Neutrophil (primary cell): ENCODE measurements at regions not wholly inside any gene's neighbourhood (a gene's known extent, or its start where the extent isn't known, plus 50 kb on each side); places are given as distances from the start of the nearest gene placed in this dataset.

Experiments used
- H3K27ac ChIP-seq: fragments of 200-600 bp; sonication (generic); 2 replicates; pipeline ENCODE4 v1.5.1; 2016; ENCODE audit warnings: mild to moderate bottlenecking, moderate library complexity
- H3K27me3 ChIP-seq: fragments of 200-600 bp; sonication (generic); 2 replicates; pipeline ENCODE4 v1.6.0; 2016; ENCODE audit warnings: mild to moderate bottlenecking
- H3K36me3 ChIP-seq: fragments of 200-600 bp; sonication (generic); 2 replicates; pipeline ENCODE4 v1.5.1; 2017
- H3K4me1 ChIP-seq, 2 experiments: fragments of 200-600 bp in 1 of 2; sonication (generic) in 1 of 2; 1 replicate in 1 of 2; 2 replicates in 1 of 2; pipeline versions ENCODE4 v1.5.1 to v1.6.1; 2013 to 2016; ENCODE audit warnings: low read depth in 1 of 2, low read length in 1 of 2, mild to moderate bottlenecking in 1 of 2, moderate library complexity in 1 of 2; ENCODE audit not compliant: control insufficient read depth in 1 of 2, insufficient read depth in 1 of 2
- H3K4me3 ChIP-seq, 2 experiments: fragments of 200-600 bp in 1 of 2; sonication (generic) in 1 of 2; 1 replicate in 1 of 2; 2 replicates in 1 of 2; pipeline ENCODE4 v1.5.1; 2013 to 2016; ENCODE audit warnings: low read depth in 1 of 2, low read length in 1 of 2, mild to moderate bottlenecking in 1 of 2, moderate library complexity in 1 of 2
- H3K9me3 ChIP-seq: fragments of 200-600 bp; sonication (generic); 2 replicates; pipeline ENCODE4 v1.5.1; 2016
- TF ChIP-seq, protein P1 (sequence below): fragments of 200-600 bp; sonication (generic); IDR thresholded peaks from 2 replicates; pipeline ENCODE4 v1.5.1; 2016; ENCODE audit warnings: antibody characterized with exemption

DNA sequence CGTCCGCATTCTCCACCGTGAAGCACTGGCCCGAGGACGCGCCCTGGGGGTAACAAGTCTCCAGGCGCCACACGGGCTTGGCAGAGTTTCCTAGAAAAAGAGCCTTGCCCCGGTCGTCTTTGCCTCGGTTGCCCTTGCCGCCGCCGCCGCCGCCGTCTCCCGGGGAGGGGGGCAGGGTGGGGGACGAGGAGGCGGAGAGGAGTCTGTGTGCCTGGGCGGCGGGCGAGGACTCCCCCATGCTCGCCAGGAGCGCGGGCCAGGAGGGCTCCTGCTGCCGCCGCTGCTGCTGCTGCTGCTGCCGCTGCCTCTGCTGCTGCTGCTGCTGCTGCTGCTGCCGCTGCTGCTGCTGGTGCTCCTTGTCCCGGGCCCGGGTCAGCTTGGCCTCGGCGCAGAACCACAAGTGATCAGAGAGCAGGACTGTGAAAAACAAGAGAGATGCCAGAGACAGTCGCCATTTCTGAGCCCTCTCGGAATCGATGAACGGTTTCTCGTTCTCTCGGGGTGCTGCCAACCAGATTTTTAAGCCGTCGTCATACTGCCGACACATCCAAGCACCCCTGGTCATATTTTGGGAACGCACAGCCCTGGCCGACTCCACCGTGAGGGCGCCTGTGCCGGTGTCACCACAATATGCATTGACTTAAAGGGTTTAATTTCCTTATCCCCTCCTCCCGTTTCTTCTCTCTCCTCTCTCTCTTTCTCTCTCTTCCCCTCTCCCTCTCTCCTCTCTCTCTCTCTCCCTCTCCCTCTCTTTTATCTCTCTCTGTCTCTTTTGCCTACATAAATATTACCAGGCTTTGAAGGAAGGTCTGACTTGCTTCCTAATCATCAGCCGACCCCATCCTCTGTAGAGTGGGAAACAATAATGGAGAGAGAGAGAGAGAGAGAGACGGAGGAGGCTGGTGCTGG lies 349.1 kb downstream of the LIG4 start:
- H3K9me3 ChIP-seq: no peaks in the 10 kb centered on the region
- H3K4me1 ChIP-seq: no peaks in the 10 kb centered on the region
- no peak overlapping the region for H3K4me3 ChIP-seq
- TF ChIP-seq, protein P1, sequence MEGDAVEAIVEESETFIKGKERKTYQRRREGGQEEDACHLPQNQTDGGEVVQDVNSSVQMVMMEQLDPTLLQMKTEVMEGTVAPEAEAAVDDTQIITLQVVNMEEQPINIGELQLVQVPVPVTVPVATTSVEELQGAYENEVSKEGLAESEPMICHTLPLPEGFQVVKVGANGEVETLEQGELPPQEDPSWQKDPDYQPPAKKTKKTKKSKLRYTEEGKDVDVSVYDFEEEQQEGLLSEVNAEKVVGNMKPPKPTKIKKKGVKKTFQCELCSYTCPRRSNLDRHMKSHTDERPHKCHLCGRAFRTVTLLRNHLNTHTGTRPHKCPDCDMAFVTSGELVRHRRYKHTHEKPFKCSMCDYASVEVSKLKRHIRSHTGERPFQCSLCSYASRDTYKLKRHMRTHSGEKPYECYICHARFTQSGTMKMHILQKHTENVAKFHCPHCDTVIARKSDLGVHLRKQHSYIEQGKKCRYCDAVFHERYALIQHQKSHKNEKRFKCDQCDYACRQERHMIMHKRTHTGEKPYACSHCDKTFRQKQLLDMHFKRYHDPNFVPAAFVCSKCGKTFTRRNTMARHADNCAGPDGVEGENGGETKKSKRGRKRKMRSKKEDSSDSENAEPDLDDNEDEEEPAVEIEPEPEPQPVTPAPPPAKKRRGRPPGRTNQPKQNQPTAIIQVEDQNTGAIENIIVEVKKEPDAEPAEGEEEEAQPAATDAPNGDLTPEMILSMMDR: no peak
- peaks cover 73% of the 10 kb centered on the region for H3K27me3 ChIP-seq
- H3K27ac ChIP-seq: no peak overlapping the region
- no peaks in the 10 kb centered on the region for H3K36me3 ChIP-seq

DNA sequence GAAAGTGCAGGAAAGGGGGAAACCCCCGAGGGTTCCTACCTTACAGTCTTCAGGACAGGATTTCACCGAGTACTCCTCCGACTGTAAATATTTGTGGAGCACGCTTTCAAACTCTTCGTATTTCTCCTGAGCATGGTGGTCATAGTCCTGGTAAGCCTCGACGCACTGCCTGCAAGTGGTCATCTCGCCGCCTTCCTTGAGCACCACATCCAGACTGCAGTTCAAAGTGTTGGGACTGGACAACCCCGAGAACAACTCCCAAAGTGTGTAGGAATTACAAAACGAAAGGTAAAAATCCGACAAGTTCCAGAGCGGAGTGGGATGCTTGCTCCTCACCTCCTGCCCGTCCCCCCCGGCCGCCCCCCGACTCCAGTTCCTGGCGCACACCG lies 349.7 kb downstream of the LIG4 start:
- Histone ChIP-seq H3K9me3 (no peaks in the 10 kb centered on the region), H3K27ac (no peak overlapping the region), H3K4me3 (no peak overlapping the region), H3K4me1 (no peaks in the 10 kb centered on the region), H3K36me3 (no peaks in the 10 kb centered on the region), H3K27me3 (peaks cover 66% of the 10 kb centered on the region)
- TF ChIP-seq, protein P1: no peak

DNA sequence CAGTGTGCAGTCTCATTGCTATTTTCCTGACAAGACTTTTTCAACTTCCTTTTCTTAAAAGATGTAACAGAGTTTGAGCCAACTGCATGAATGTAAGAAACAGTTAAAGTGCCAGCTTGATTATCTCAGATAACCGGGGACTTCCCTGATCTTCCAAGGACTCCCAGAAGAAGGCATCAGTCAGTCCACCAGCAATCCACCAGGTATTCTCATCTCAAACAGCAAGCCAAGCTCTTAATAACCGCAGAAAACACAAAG lies 350.1 kb downstream of the LIG4 start:
- no peaks in the 10 kb centered on the region for H3K9me3 ChIP-seq
- no peaks in the 10 kb centered on the region for H3K36me3 ChIP-seq
- no peak overlapping the region for H3K4me3 ChIP-seq
- no peaks in the 10 kb centered on the region for H3K4me1 ChIP-seq
- TF ChIP-seq, protein P1: no peak
- H3K27ac ChIP-seq: no peak overlapping the region
- H3K27me3 ChIP-seq: peaks cover 62% of the 10 kb centered on the region

DNA sequence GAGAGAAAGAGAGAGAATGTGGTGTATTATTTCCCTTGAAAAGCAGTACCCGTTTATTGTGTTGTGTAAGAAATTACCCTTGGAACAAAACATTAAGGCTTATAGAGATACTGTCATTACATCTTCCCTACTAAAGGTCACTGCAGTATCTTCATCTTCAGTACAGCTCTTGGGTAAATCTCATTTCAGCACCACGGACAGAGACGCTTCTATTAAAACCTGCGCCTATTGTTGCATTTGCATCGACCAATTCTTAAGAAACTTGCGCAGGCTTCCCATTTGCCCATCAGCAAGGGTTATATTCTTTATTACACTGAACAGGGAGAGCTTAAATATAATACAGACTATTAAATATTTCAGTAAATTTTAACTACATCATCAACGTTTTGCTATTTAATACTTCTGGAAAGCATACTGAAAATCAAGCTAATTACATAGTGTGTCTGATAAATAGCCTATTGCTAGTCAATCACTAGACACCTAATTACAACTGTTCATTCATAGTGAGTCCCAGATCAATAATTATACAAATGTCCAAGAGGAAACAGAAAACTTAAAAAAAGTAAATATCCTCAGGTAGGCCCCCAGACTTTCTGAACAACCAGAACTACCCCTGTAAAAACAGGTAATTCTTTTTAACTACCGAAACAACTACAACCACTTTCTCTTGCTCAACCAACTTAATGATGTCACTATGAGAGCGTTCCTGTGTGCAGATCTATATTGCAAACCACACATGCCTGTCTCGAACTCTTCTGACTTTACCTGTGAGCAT lies 350.6 kb downstream of the LIG4 start:
- Histone ChIP-seq H3K27ac (no peak overlapping the region), H3K9me3 (no peaks in the 10 kb centered on the region), H3K36me3 (no peaks in the 10 kb centered on the region), H3K4me1 (no peaks in the 10 kb centered on the region), H3K4me3 (no peak overlapping the region), H3K27me3 (peaks cover 57% of the 10 kb centered on the region)
- TF ChIP-seq, protein P1: no peak

DNA sequence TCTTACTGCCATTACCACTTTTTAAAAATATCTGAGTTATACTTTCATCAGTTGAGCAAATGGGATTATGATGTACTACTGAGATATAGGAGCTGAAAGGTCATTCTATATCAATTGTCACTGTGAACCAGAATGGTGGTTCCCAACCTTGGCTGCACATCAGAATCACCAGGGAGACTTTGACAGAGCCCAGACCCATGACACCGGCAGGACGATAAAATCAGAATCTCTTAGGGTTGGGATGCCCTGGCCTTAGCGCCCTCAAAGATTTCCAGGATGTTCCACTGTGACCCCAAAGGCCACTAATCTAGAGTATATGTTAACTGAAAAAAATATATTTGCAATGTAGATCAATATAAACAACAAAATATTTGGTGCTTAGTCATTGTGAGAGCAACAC lies 355.1 kb downstream of the LIG4 start:
- Histone ChIP-seq H3K36me3 (no peaks in the 10 kb centered on the region), H3K27me3 (peaks cover 13% of the 10 kb centered on the region), H3K27ac (no peak overlapping the region), H3K9me3 (no peaks in the 10 kb centered on the region), H3K4me3 (no peak overlapping the region), H3K4me1 (no peaks in the 10 kb centered on the region)
- TF ChIP-seq, protein P1: no peak
